ENCODE measurements at regions not wholly inside any gene's neighbourhood (a gene's known extent, or its start where the extent isn't known, plus 50 kb on each side); places are given as distances from the start of the nearest gene placed in this dataset.

DNA sequence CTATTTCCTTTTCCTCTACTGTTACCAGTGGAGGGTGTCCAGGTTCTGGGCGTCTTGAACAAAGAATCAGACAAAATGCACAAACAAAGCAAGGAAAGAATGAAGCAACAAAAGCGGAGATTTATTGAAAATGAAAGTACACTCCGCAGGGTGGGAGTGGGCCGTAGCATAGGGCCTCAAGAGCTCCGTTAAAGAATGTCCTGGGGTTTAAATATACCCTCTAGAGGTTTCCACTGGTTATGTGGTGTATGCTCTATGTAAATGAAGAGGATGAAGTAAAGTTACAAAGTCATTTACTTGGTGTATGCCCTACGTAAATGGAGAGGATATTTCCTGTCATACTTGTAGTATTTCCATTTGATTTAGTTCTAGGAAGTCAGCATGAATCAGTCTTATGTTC lies 113.5 kb upstream of the MRPS30 start:
- H4K20me1 ChIP-seq (ENCODE audit: insufficient read depth, low read length) = no peaks in the 10 kb centered on the region
- no peak overlapping the region for H3K4me3 ChIP-seq (ENCODE audit: insufficient read depth, low read depth, low read length)
- no peak overlapping the region for H3K9ac ChIP-seq (ENCODE audit: low read depth, low read length)
- no peaks in the 10 kb centered on the region for H3K27me3 ChIP-seq (ENCODE audit: control insufficient read depth, insufficient read depth, low read length)
- no peak overlapping the region for H4K8ac ChIP-seq (ENCODE audit: low read depth in 2 of 2, low read length in 2 of 2)
- no peaks in the 10 kb centered on the region for H3K36me3 ChIP-seq (ENCODE audit: control insufficient read depth, insufficient read depth, low read length)
- H2AK9ac ChIP-seq (replicated peaks; ENCODE audit: low read depth, low read length, poor library complexity) = no peak overlapping the region
- H4K5ac ChIP-seq (ENCODE audit: low read depth, low read length) = no peak overlapping the region
- dilution Hi-C loops (cut with HindIII; ENCODE audit: low sequenced_read_pairs, unreplicated experiment) (no loop called here), intact Hi-C loops (cut with micrococcal nuclease) (no loop called here), in situ Hi-C loops (cut with MboI; ENCODE audit: low sequenced_read_pairs) (no loop called here)
- H3K4me1 ChIP-seq (ENCODE audit: control insufficient read depth, insufficient read depth, low read length) = no peaks in the 10 kb centered on the region
- no peak overlapping the region for H3K56ac ChIP-seq (ENCODE audit: extremely low read depth, insufficient read depth, low read length)
- DNase-seq = no peak
- POLR2A ChIA-PET (ENCODE audit: unreplicated experiment) = no interaction called here
- no CpG with 5 or more reads among the region's 6 CpGs for WGBS, 2 experiments (ENCODE audit: extremely low coverage in 2 of 2, insufficient read length in 1 of 2)
- H3K18ac ChIP-seq (ENCODE audit: low read depth, low read length) = no peak overlapping the region
- no peak overlapping the region for H2AK5ac ChIP-seq (ENCODE audit: low read depth, low read length)
- no peak overlapping the region for H2BK20ac ChIP-seq (ENCODE audit: low read depth, low read length)
- BruUV-seq (replicated peaks) = no TSS peak
- no peak overlapping the region for H2AFZ ChIP-seq (replicated peaks; ENCODE audit: low read length, poor library complexity)
- TF ChIP-seq RCOR1 (IDR thresholded peaks at IDR 0.05; ENCODE audit: insufficient replicate concordance, low read length) = no peak
- no peak for TF ChIP-seq ELK1 (IDR thresholded peaks at IDR 0.05; ENCODE audit: borderline replicate concordance, low read depth, low read length)
- TF ChIP-seq BHLHE40 (IDR thresholded peaks at IDR 0.05; ENCODE audit: low read depth, low read length) = no peak
- TF ChIP-seq CHD1 (IDR thresholded peaks at IDR 0.05; ENCODE audit: low read depth, low read length) = no peak
- no peak for TF ChIP-seq MAZ (IDR thresholded peaks at IDR 0.05; ENCODE audit: borderline replicate concordance, low read depth, low read length)
- H2BK5ac ChIP-seq (ENCODE audit: low read depth, low read length, poor library complexity, severe bottlenecking) = no peak overlapping the region
- H3K4me2 ChIP-seq (ENCODE audit: low read depth, low read length) = no peak overlapping the region
- no peak overlapping the region for H2BK15ac ChIP-seq (ENCODE audit: low read depth, low read length)
- H3K9me1 ChIP-seq (ENCODE audit: insufficient read depth, low read length) = no peaks in the 10 kb centered on the region
- H4K91ac ChIP-seq (ENCODE audit: insufficient read depth, low read depth, low read length) = no peak overlapping the region
- H3K9me3 ChIP-seq (ENCODE audit: control insufficient read depth, insufficient read depth, low read length) = peaks cover 2% of the 10 kb centered on the region; the same call in 1 of the 2 replicates
- ATAC-seq (ENCODE audit: low read depth) = no peak
- no peak overlapping the region for H3K4ac ChIP-seq (ENCODE audit: low read depth, low read length)
- H3K23ac ChIP-seq (ENCODE audit: low read depth, low read length) = no peak overlapping the region
- CTCF ChIA-PET = no interaction called here
- no peak overlapping the region for H2BK120ac ChIP-seq (ENCODE audit: low read depth, low read length)
- no peak overlapping the region for H3K27ac ChIP-seq (ENCODE audit: insufficient read depth, low read length)
- H3K14ac ChIP-seq (replicated peaks; ENCODE audit: low read depth, low read length) = no peak overlapping the region
- no peaks in the 10 kb centered on the region for H3K79me1 ChIP-seq (ENCODE audit: low read depth in 1 of 2, low read length in 2 of 2)

Measured in IMR-90 (cell line).